ENCODE measurements at regions not wholly inside any gene's neighbourhood (a gene's known extent, or its start where the extent isn't known, plus 50 kb on each side); places are given as distances from the start of the nearest gene placed in this dataset.

DNA sequence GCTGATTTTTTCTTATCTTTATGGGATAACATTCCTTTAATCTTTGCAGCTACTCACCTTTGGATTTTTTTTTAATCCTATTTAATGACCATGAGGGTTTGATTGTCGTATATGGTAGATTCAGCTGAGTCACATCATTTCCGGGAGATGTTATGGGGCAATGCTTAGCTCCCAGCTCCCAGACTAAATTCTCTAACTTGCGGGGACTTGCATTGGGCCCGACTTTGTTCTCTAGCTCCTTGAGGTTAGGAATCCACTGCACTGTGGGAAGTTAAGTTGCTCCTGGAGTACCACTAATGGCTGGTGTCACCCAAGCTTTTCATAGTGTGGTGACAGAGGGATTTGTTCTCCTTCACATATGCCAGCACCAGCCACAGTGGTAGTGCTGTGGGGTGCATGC lies 287.4 kb downstream of the TECRL start:
- Histone ChIP-seq H3F3A (replicated peaks; ENCODE audit: insufficient read depth) (no peaks in the 10 kb centered on the region), H3K27me3 (ENCODE audit: insufficient read depth) (no peaks in the 10 kb centered on the region), H3K9me3 (no peaks in the 10 kb centered on the region), H3K4me3 (ENCODE audit: low read depth in 2 of 2, low read length in 1 of 2) (no peak overlapping the region), H3K27ac (ENCODE audit: low read depth in 2 of 2, low read length in 1 of 2) (no peak overlapping the region), H3K9ac (no peak overlapping the region), H3K36me3 (replicated peaks in 1 of 2; ENCODE audit: control insufficient read depth in 1 of 2, insufficient read depth in 2 of 2, low read length in 1 of 2) (no peaks in the 10 kb centered on the region), H3K9me2 (no peaks in the 10 kb centered on the region), H4K20me1 (ENCODE audit: insufficient read depth) (no peaks in the 10 kb centered on the region), H3K79me2 (ENCODE audit: insufficient read depth) (no peaks in the 10 kb centered on the region), H3K4me2 (no peak overlapping the region), H3K4me1 (ENCODE audit: control insufficient read depth in 1 of 2, insufficient read depth in 2 of 2, low read depth in 1 of 2, low read length in 1 of 2) (no peaks in the 10 kb centered on the region), H2AFZ (ENCODE audit: low read depth) (no peak overlapping the region)
- no peak for DNase-seq
- 47% methylated on average over 4 of the region's 4 CpGs for WGBS (ENCODE audit: low lambda C conversion rate)
- ChIA-PET POLR2A (no interaction called here), CTCF (no interaction called here)
- TF ChIP-seq, protein P1, sequence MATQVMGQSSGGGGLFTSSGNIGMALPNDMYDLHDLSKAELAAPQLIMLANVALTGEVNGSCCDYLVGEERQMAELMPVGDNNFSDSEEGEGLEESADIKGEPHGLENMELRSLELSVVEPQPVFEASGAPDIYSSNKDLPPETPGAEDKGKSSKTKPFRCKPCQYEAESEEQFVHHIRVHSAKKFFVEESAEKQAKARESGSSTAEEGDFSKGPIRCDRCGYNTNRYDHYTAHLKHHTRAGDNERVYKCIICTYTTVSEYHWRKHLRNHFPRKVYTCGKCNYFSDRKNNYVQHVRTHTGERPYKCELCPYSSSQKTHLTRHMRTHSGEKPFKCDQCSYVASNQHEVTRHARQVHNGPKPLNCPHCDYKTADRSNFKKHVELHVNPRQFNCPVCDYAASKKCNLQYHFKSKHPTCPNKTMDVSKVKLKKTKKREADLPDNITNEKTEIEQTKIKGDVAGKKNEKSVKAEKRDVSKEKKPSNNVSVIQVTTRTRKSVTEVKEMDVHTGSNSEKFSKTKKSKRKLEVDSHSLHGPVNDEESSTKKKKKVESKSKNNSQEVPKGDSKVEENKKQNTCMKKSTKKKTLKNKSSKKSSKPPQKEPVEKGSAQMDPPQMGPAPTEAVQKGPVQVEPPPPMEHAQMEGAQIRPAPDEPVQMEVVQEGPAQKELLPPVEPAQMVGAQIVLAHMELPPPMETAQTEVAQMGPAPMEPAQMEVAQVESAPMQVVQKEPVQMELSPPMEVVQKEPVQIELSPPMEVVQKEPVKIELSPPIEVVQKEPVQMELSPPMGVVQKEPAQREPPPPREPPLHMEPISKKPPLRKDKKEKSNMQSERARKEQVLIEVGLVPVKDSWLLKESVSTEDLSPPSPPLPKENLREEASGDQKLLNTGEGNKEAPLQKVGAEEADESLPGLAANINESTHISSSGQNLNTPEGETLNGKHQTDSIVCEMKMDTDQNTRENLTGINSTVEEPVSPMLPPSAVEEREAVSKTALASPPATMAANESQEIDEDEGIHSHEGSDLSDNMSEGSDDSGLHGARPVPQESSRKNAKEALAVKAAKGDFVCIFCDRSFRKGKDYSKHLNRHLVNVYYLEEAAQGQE (IDR thresholded peaks at IDR 0.05; ENCODE audit: low read depth, low read length) = no peak
- TF ChIP-seq SIN3A (IDR thresholded peaks at IDR 0.05; ENCODE audit: borderline replicate concordance, low read depth, low read length) = no peak
- no peak for TF ChIP-seq USF1 (IDR thresholded peaks at IDR 0.05; ENCODE audit: borderline replicate concordance, low read depth)
- no peak for TF ChIP-seq POLR2AphosphoS5 (IDR thresholded peaks at IDR 0.05; ENCODE audit: low read depth, low read length)
- TF ChIP-seq YY1 (IDR thresholded peaks at IDR 0.05; ENCODE audit: low read depth) = no peak
- no peak for TF ChIP-seq NRF1 (IDR thresholded peaks at IDR 0.05; ENCODE audit: low read depth, low read length)
- no peak for TF ChIP-seq SMC3 (IDR thresholded peaks at IDR 0.05; ENCODE audit: low read depth, low read length)
- TF ChIP-seq NFIC (IDR thresholded peaks at IDR 0.05; ENCODE audit: borderline replicate concordance) = no peak
- no peak for TF ChIP-seq FOXJ3 (CRISPR knock-in tag; IDR thresholded peaks at IDR 0.05)
- TF ChIP-seq MXI1 (IDR thresholded peaks at IDR 0.05; ENCODE audit: low read depth, low read length) = no peak
- TF ChIP-seq, protein P2, sequence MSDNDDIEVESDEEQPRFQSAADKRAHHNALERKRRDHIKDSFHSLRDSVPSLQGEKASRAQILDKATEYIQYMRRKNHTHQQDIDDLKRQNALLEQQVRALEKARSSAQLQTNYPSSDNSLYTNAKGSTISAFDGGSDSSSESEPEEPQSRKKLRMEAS (IDR thresholded peaks at IDR 0.05; ENCODE audit: low read depth) = no peak
- no peak for TF ChIP-seq RAD21 (IDR thresholded peaks at IDR 0.05; ENCODE audit: low read length)
- TF ChIP-seq TEAD4 (IDR thresholded peaks at IDR 0.05; ENCODE audit: borderline replicate concordance, insufficient read depth) = no peak
- TF ChIP-seq GABPA (IDR thresholded peaks at IDR 0.05; ENCODE audit: low read depth) = no peak
- TF ChIP-seq USF2 (IDR thresholded peaks at IDR 0.05; ENCODE audit: borderline replicate concordance, low read depth, low read length) = no peak
- TF ChIP-seq, protein P3, sequence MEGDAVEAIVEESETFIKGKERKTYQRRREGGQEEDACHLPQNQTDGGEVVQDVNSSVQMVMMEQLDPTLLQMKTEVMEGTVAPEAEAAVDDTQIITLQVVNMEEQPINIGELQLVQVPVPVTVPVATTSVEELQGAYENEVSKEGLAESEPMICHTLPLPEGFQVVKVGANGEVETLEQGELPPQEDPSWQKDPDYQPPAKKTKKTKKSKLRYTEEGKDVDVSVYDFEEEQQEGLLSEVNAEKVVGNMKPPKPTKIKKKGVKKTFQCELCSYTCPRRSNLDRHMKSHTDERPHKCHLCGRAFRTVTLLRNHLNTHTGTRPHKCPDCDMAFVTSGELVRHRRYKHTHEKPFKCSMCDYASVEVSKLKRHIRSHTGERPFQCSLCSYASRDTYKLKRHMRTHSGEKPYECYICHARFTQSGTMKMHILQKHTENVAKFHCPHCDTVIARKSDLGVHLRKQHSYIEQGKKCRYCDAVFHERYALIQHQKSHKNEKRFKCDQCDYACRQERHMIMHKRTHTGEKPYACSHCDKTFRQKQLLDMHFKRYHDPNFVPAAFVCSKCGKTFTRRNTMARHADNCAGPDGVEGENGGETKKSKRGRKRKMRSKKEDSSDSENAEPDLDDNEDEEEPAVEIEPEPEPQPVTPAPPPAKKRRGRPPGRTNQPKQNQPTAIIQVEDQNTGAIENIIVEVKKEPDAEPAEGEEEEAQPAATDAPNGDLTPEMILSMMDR (IDR thresholded peaks at IDR 0.05) = no peak
- no peak for TF ChIP-seq PBX3 (IDR thresholded peaks at IDR 0.05)
